GM19455 (cell line): ENCODE measurements at regions not wholly inside any gene's neighbourhood (a gene's known extent, or its start where the extent isn't known, plus 50 kb on each side); places are given as distances from the start of the nearest gene placed in this dataset.

Experiments
- ATAC-seq: cut with Tn5 transposase; IDR thresholded peaks from one replicate; pipeline ENCODE4 v1.9.1; 2021; ENCODE audit not compliant: unreplicated experiment

GRCh38 chr5:18091142-18091541, 456.9 kb downstream of the TAF11L14 start:
- no peak for ATAC-seq

GRCh38 chr5:18091758-18092157, 457.5 kb downstream of the TAF11L14 start:
- no peak for ATAC-seq

- ATAC-seq, result no peak
Measured at GRCh38 chr5:18095061-18095460, 460.8 kb downstream of the TAF11L14 start.

GRCh38 chr5:18097817-18098216, 463.6 kb downstream of the TAF11L14 start:
- ATAC-seq, result no peak

- no peak for ATAC-seq
Measured at GRCh38 chr5:18098691-18099090, 464.4 kb downstream of the TAF11L14 start.

GRCh38 chr5:18099261-18099660, 465.0 kb downstream of the TAF11L14 start:
- ATAC-seq, result no peak

- no peak for ATAC-seq
Measured at GRCh38 chr5:18101532-18101931, 467.3 kb downstream of the TAF11L14 start.

GRCh38 chr5:18102733-18103132, 468.5 kb downstream of the TAF11L14 start:
- ATAC-seq, result no peak

- no peak for ATAC-seq
Measured at GRCh38 chr5:18105449-18105848, 471.2 kb downstream of the TAF11L14 start.

- no peak for ATAC-seq
Measured at GRCh38 chr5:18111906-18112465, 477.7 kb downstream of the TAF11L14 start.

GRCh38 chr5:18113721-18114120, 479.5 kb downstream of the TAF11L14 start:
- no peak for ATAC-seq

GRCh38 chr5:18114151-18114757, 480.0 kb downstream of the TAF11L14 start:
- no peak for ATAC-seq

GRCh38 chr5:18117968-18118367, 483.7 kb downstream of the TAF11L14 start:
- no peak for ATAC-seq

- no peak for ATAC-seq
Measured at GRCh38 chr5:18119156-18119785, 485.0 kb downstream of the TAF11L14 start.

- no peak for ATAC-seq
Measured at GRCh38 chr5:18141222-18141621, 507.0 kb downstream of the TAF11L14 start.

GRCh38 chr5:18142831-18143230, 508.6 kb downstream of the TAF11L14 start:
- no peak for ATAC-seq

- ATAC-seq, result no peak
Measured at GRCh38 chr5:18152671-18153070, 518.4 kb downstream of the TAF11L14 start.

GRCh38 chr5:18158166-18158565, 523.9 kb downstream of the TAF11L14 start:
- ATAC-seq, result no peak

- no peak for ATAC-seq
Measured at GRCh38 chr5:18159331-18159730, 525.1 kb downstream of the TAF11L14 start.

GRCh38 chr5:18171684-18172083, 537.4 kb downstream of the TAF11L14 start:
- ATAC-seq, result no peak

- ATAC-seq, result no peak
Measured at GRCh38 chr5:18179579-18179978, 545.3 kb downstream of the TAF11L14 start.

GRCh38 chr5:18181575-18181974, 547.3 kb downstream of the TAF11L14 start:
- ATAC-seq, result no peak

GRCh38 chr5:18195910-18196309, 561.6 kb downstream of the TAF11L14 start:
- no peak for ATAC-seq
